IMR-90 (cell line): ENCODE measurements at regions not wholly inside any gene's neighbourhood (a gene's known extent, or its start where the extent isn't known, plus 50 kb on each side); places are given as distances from the start of the nearest gene placed in this dataset.

Experiments used
- BHLHE40 ChIP-seq: fragments of 150-350 bp; IDR thresholded peaks from 2 replicates; pipeline ENCODE4 v1.6.1; 2016; ENCODE audit warnings: mild to moderate bottlenecking, low read depth, low read length
- CEBPB ChIP-seq: IDR thresholded peaks from 2 replicates; pipeline ENCODE4 v1.6.1; 2012; ENCODE audit warnings: low read depth, low read length, improper control_type of control experiment
- POLR2A ChIP-seq: IDR thresholded peaks from 2 replicates; pipeline ENCODE4 v1.6.1; 2012; ENCODE audit warnings: mild to moderate bottlenecking, low read depth, low read length
- RFX5 ChIP-seq: IDR thresholded peaks from 2 replicates; pipeline ENCODE4 v1.8.0; 2012; ENCODE audit warnings: low read depth, mild to moderate bottlenecking, low read length, moderate library complexity
- TF ChIP-seq, protein P1 (sequence below): fragments of 150-350 bp; IDR thresholded peaks from 2 replicates; pipeline ENCODE4 v1.6.1; 2017; ENCODE audit warnings: mild to moderate bottlenecking, antibody characterized with exemption, low read length, low read depth
- TF ChIP-seq, protein P2 (sequence below): conservative IDR thresholded peaks from 2 replicates; pipeline ENCODE4 v1.5.1; 2012; ENCODE audit warnings: mild to moderate bottlenecking, low read depth, low read length, improper control_type of control experiment

GRCh38 chr20:2227861-2228260 lies 67.9 kb upstream of the TGM3 start:
- TF ChIP-seq CEBPB = no peak
- no peak for TF ChIP-seq BHLHE40
- TF ChIP-seq POLR2A = no peak
- TF ChIP-seq, protein P1, sequence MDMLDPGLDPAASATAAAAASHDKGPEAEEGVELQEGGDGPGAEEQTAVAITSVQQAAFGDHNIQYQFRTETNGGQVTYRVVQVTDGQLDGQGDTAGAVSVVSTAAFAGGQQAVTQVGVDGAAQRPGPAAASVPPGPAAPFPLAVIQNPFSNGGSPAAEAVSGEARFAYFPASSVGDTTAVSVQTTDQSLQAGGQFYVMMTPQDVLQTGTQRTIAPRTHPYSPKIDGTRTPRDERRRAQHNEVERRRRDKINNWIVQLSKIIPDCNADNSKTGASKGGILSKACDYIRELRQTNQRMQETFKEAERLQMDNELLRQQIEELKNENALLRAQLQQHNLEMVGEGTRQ = no peak
- TF ChIP-seq, protein P2, sequence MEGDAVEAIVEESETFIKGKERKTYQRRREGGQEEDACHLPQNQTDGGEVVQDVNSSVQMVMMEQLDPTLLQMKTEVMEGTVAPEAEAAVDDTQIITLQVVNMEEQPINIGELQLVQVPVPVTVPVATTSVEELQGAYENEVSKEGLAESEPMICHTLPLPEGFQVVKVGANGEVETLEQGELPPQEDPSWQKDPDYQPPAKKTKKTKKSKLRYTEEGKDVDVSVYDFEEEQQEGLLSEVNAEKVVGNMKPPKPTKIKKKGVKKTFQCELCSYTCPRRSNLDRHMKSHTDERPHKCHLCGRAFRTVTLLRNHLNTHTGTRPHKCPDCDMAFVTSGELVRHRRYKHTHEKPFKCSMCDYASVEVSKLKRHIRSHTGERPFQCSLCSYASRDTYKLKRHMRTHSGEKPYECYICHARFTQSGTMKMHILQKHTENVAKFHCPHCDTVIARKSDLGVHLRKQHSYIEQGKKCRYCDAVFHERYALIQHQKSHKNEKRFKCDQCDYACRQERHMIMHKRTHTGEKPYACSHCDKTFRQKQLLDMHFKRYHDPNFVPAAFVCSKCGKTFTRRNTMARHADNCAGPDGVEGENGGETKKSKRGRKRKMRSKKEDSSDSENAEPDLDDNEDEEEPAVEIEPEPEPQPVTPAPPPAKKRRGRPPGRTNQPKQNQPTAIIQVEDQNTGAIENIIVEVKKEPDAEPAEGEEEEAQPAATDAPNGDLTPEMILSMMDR = no peak
- TF ChIP-seq RFX5 = no peak
